ENCODE measurements at regions not wholly inside any gene's neighbourhood (a gene's known extent, or its start where the extent isn't known, plus 50 kb on each side); places are given as distances from the start of the nearest gene placed in this dataset.
"Not testable (repeated sequence)": the region's sequence is repeated elsewhere in the genome, so short reads cannot be mapped to it uniquely, and the experiment has no call there.

- not testable (repeated sequence) for DNase-seq (ENCODE audit: low spot score)
These were observed 1030.4 kb downstream of the PCDH7 start for GRCh38 chr4:31750581-31750980.

GRCh38 chr4:31755751-31756150, 1035.6 kb downstream of the PCDH7 start:
- no peak for DNase-seq (ENCODE audit: low spot score)

- DNase-seq (ENCODE audit: low spot score) = peak; percentile 27
These were observed 1048.6 kb downstream of the PCDH7 start for GRCh38 chr4:31768756-31769155.

- DNase-seq (ENCODE audit: low spot score) = no peak
These were observed 1063.1 kb downstream of the PCDH7 start for GRCh38 chr4:31783311-31783710.

GRCh38 chr4:31784558-31784957, 1064.4 kb downstream of the PCDH7 start:
- no peak for DNase-seq (ENCODE audit: low spot score)

GRCh38 chr4:31787701-31788100, 1067.5 kb downstream of the PCDH7 start:
- DNase-seq (ENCODE audit: low spot score) = no peak

- DNase-seq (ENCODE audit: low spot score) = no peak
These were observed 1068.5 kb downstream of the PCDH7 start for GRCh38 chr4:31788676-31789075.

- DNase-seq (ENCODE audit: low spot score) = no peak
These were observed 1071.5 kb downstream of the PCDH7 start for GRCh38 chr4:31791666-31792065.

GRCh38 chr4:31793907-31794306, 1073.7 kb downstream of the PCDH7 start:
- DNase-seq (ENCODE audit: low spot score) = no peak

GRCh38 chr4:31797052-31797451, 1076.9 kb downstream of the PCDH7 start:
- not testable (repeated sequence) for DNase-seq (ENCODE audit: low spot score)

GRCh38 chr4:31803526-31804195, 1083.5 kb downstream of the PCDH7 start:
- no peak for DNase-seq (ENCODE audit: low spot score)

GRCh38 chr4:31807036-31807435, 1086.9 kb downstream of the PCDH7 start:
- no peak for DNase-seq (ENCODE audit: low spot score)

GRCh38 chr4:31844350-31844749, 1124.2 kb downstream of the PCDH7 start:
- DNase-seq (ENCODE audit: low spot score) = no peak

GRCh38 chr4:31851946-31852345, 1131.8 kb downstream of the PCDH7 start:
- DNase-seq (ENCODE audit: low spot score) = no peak

GRCh38 chr4:31877429-31877828, 1157.3 kb downstream of the PCDH7 start:
- DNase-seq (ENCODE audit: low spot score) = no peak

- not testable (repeated sequence) for DNase-seq (ENCODE audit: low spot score)
These were observed 1160.7 kb downstream of the PCDH7 start for GRCh38 chr4:31880837-31881236.

- DNase-seq (ENCODE audit: low spot score) = no peak
These were observed 1176.2 kb downstream of the PCDH7 start for GRCh38 chr4:31896349-31896748.

GRCh38 chr4:31905363-31905762, 1185.2 kb downstream of the PCDH7 start:
- DNase-seq (ENCODE audit: low spot score) = no peak

GRCh38 chr4:31908261-31908660, 1188.1 kb downstream of the PCDH7 start:
- DNase-seq (ENCODE audit: low spot score) = no peak

GRCh38 chr4:31917334-31917733, 1197.2 kb downstream of the PCDH7 start:
- no peak for DNase-seq (ENCODE audit: low spot score)

- no peak for DNase-seq (ENCODE audit: low spot score)
These were observed 1198.7 kb downstream of the PCDH7 start for GRCh38 chr4:31918891-31919290.

GRCh38 chr4:31923634-31924033, 1203.5 kb downstream of the PCDH7 start:
- DNase-seq (ENCODE audit: low spot score) = no peak

- no peak for DNase-seq (ENCODE audit: low spot score)
These were observed 1209.6 kb downstream of the PCDH7 start for GRCh38 chr4:31929676-31930345.

GRCh38 chr4:31946456-31946855, 1226.3 kb downstream of the PCDH7 start:
- DNase-seq (ENCODE audit: low spot score) = no peak

Measured in COLO829 (cell line).